HCT116 (cell line): ENCODE measurements at regions not wholly inside any gene's neighbourhood (a gene's known extent, or its start where the extent isn't known, plus 50 kb on each side); places are given as distances from the start of the nearest gene placed in this dataset.

Experiments used
- ATAC-seq: fragments of 200-7000 bp; cut with Tn5 transposase; 2 replicates; pipeline ENCODE4 v1.9.1; 2020; ENCODE audit warnings: mild to moderate bottlenecking, moderate library complexity
- BruUV-seq: library from RNA; stranded (reverse); fragments of 400-500 nt; replicated peaks from 2 replicates; lab custom pipeline; 2021; lab: Mats Ljungman, UMichigan
- CTCF ChIA-PET: fragments of 300-600 bp; sonication (Branson Sonifier 250); formaldehyde crosslinking; loops from one replicate; lab custom pipeline; 2021; ENCODE audit warnings: antibody characterized with exemption; lab: Charles Lee
- POLR2A ChIA-PET: fragments of 300-600, 350-600 bp; sonication (Branson Sonifier 250); formaldehyde crosslinking; loops from one replicate; lab custom pipeline; 2021; ENCODE audit warnings: antibody characterized with exemption; lab: Charles Lee
- RAD21 ChIA-PET, 2 experiments: fragments of 300-600 bp; sonication (Branson Sonifier 250); formaldehyde crosslinking; loops; one replicate each; lab custom pipeline; 2023; ENCODE audit warnings: low total read pairs in 2 of 2; ENCODE audit not compliant: uncharacterized antibody in 2 of 2, unreplicated experiment in 2 of 2, low non-redundant PET in 1 of 2; lab: Charles Lee
- DNase-seq: peaks from one replicate; pipeline ENCODE4 v3.0.0-alpha.2; 2010; ENCODE audit warnings: low read depth, low spot score
- H2AFZ ChIP-seq: fragments of 200-600 bp; shearing (Covaris generic), sonication (generic); 2 replicates; pipeline ENCODE4 v1.6.1; 2017; ENCODE audit warnings: low read depth, mixed run types, mixed read lengths, antibody characterized with exemption, low read length; ENCODE audit not compliant: poor library complexity, severe bottlenecking
- H3K27ac ChIP-seq: 2 replicates; pipeline ENCODE4 v1.5.1; 2012; ENCODE audit warnings: low read depth, low read length
- H3K27me3 ChIP-seq: fragments of 200-600 bp; sonication (generic); 2 replicates; pipeline ENCODE4 v1.6.1; 2016; ENCODE audit warnings: mixed run types, low read length, mixed read lengths; ENCODE audit not compliant: insufficient read depth
- H3K36me3 ChIP-seq, 2 experiments: fragments of 200-500 bp in 1 of 2; fragments of 200-600 bp in 1 of 2; sonication (Bioruptor generic) in 1 of 2; sonication (generic) in 1 of 2; 2 replicates each; pipeline versions ENCODE4 v1.5.1 to v1.6.1; 2014 to 2016; ENCODE audit warnings: low read length in 2 of 2, inconsistent platforms in 1 of 2, mixed read lengths in 1 of 2, mixed run types in 1 of 2; ENCODE audit not compliant: insufficient read depth in 2 of 2, control insufficient read depth in 1 of 2
- H3K4me1 ChIP-seq, 2 experiments: fragments of 200-600 bp in 1 of 2; sonication (generic) in 1 of 2; 2 replicates each; pipeline versions ENCODE4 v1.5.1 to v1.6.1; 2012 to 2017; ENCODE audit warnings: low read length in 2 of 2, inconsistent platforms in 1 of 2, mild to moderate bottlenecking in 1 of 2, mixed read lengths in 1 of 2, mixed run types in 1 of 2, moderate library complexity in 1 of 2; ENCODE audit not compliant: insufficient read depth in 2 of 2, control insufficient read depth in 1 of 2
- H3K4me2 ChIP-seq: fragments of 200-600 bp; sonication (generic); 2 replicates; pipeline ENCODE4 v1.6.1; 2017; ENCODE audit warnings: mixed run types, low read length, mixed read lengths
- H3K4me3 ChIP-seq, 2 experiments: fragments of 200-600 bp in 1 of 2; sonication (generic) in 1 of 2; replicated peaks in 1 of 2; 2 replicates each; pipeline ENCODE4 v1.5.1; 2011 to 2016; ENCODE audit warnings: low read length in 2 of 2, control low read depth in 1 of 2, low read depth in 1 of 2, mild to moderate bottlenecking in 1 of 2, mixed read lengths in 1 of 2, mixed run types in 1 of 2
- H3K79me2 ChIP-seq: fragments of 200-600 bp; sonication (generic); 2 replicates; pipeline ENCODE4 v1.6.1; 2017; ENCODE audit warnings: mild to moderate bottlenecking, mixed run types, low read length, moderate library complexity, mixed read lengths; ENCODE audit not compliant: insufficient read depth
- H3K9ac ChIP-seq: fragments of 200-600 bp; sonication (generic); 2 replicates; pipeline ENCODE4 v1.6.1; 2016; ENCODE audit warnings: low read length, mixed read lengths
- H3K9me2 ChIP-seq: fragments of 200-600 bp; sonication (generic), shearing (Covaris generic); 2 replicates; pipeline ENCODE4 v1.6.1; 2017; ENCODE audit warnings: mixed run types, mild to moderate bottlenecking, moderate library complexity; ENCODE audit not compliant: insufficient read depth
- H3K9me3 ChIP-seq, 2 experiments: fragments of 200-500 bp in 1 of 2; fragments of 200-600 bp in 1 of 2; sonication (Bioruptor generic) in 1 of 2; sonication (generic) in 1 of 2; 2 replicates each; pipeline ENCODE4 v1.6.1; 2014 to 2017; ENCODE audit warnings: low read length in 2 of 2, mixed read lengths in 2 of 2, inconsistent platforms in 1 of 2, low read depth in 1 of 2, mild to moderate bottlenecking in 1 of 2, mixed run types in 1 of 2, moderate library complexity in 1 of 2; ENCODE audit not compliant: control insufficient read depth in 1 of 2, insufficient read depth in 1 of 2
- H4K20me1 ChIP-seq: fragments of 200-600 bp; sonication (generic), shearing (Covaris generic); 2 replicates; pipeline ENCODE4 v1.6.1; 2017; ENCODE audit warnings: mixed run types, mild to moderate bottlenecking, moderate library complexity; ENCODE audit not compliant: insufficient read depth
- ATF3 ChIP-seq: IDR thresholded peaks from 2 replicates; pipeline ENCODE4 v1.6.1; 2012
- CBX3 ChIP-seq: IDR thresholded peaks from 2 replicates; pipeline ENCODE4 v1.6.1; 2012; ENCODE audit warnings: low read depth
- CEBPB ChIP-seq: IDR thresholded peaks from 2 replicates; pipeline ENCODE4 v1.6.1; 2012; ENCODE audit warnings: low read depth
- ELF1 ChIP-seq: IDR thresholded peaks from 2 replicates; pipeline ENCODE4 v1.6.1; 2012; ENCODE audit warnings: low read depth, borderline replicate concordance
- EZH2 ChIP-seq: fragments of 200-600 bp; sonication (generic); IDR thresholded peaks from 2 replicates; pipeline ENCODE4 v1.6.1; 2017; ENCODE audit warnings: antibody characterized with exemption, mixed run types
- EZH2phosphoT487 ChIP-seq: fragments of 200-600 bp; IDR thresholded peaks from 2 replicates; pipeline ENCODE4 v1.6.1; 2018; ENCODE audit warnings: antibody characterized with exemption, borderline replicate concordance
- FOSL1 ChIP-seq: IDR thresholded peaks from 2 replicates; pipeline ENCODE4 v1.6.1; 2012; ENCODE audit warnings: low read depth
- JUND ChIP-seq: IDR thresholded peaks from 2 replicates; pipeline ENCODE4 v1.6.1; 2012
- POLR2A ChIP-seq: IDR thresholded peaks from 2 replicates; pipeline ENCODE4 v1.7.0; 2011; ENCODE audit warnings: borderline replicate concordance; ENCODE audit not compliant: insufficient read depth, insufficient read length; ENCODE audit errors: extremely low read depth
- POLR2AphosphoS5 ChIP-seq: IDR thresholded peaks from 2 replicates; pipeline ENCODE4 v1.6.1; 2011; ENCODE audit warnings: mild to moderate bottlenecking, low read depth, low read length, moderate library complexity
- RAD21 ChIP-seq: IDR thresholded peaks from 2 replicates; pipeline ENCODE4 v1.6.1; 2012; ENCODE audit warnings: low read depth, mild to moderate bottlenecking
- SIN3A ChIP-seq: IDR thresholded peaks from 2 replicates; pipeline ENCODE4 v1.6.1; 2012; ENCODE audit warnings: low read depth
- SP1 ChIP-seq: IDR thresholded peaks from 2 replicates; pipeline ENCODE4 v1.6.1; 2012; ENCODE audit warnings: low read depth
- SRF ChIP-seq: IDR thresholded peaks from 2 replicates; pipeline ENCODE4 v1.6.1; 2012; ENCODE audit warnings: low read depth
- TCF7L2 ChIP-seq: IDR thresholded peaks from 2 replicates; pipeline ENCODE4 v1.7.0; 2011; ENCODE audit warnings: borderline replicate concordance, inconsistent platforms; ENCODE audit not compliant: insufficient read depth, insufficient read length; ENCODE audit errors: extremely low read depth
- YY1 ChIP-seq: IDR thresholded peaks from 2 replicates; pipeline ENCODE4 v1.6.1; 2011; ENCODE audit warnings: low read length, low read depth, moderate library complexity, mild to moderate bottlenecking; ENCODE audit not compliant: insufficient replicate concordance; ENCODE audit errors: extremely low read depth
- ZFX ChIP-seq: fragments of 450-650 bp; IDR thresholded peaks from 2 replicates; pipeline ENCODE4 v1.6.1; 2017
- ZNF274 ChIP-seq: fragments of 200-500 bp; sonication (Bioruptor generic); IDR thresholded peaks from 2 replicates; pipeline ENCODE4 v1.6.1; 2014; ENCODE audit warnings: mild to moderate bottlenecking, low read depth, low read length, inconsistent platforms
- intact Hi-C: fragments of 100-400 bp; cut with micrococcal nuclease; formaldehyde crosslinking; loops from 2 replicates; pipeline ENCODE4 v1.10.0; 2022
- TF ChIP-seq, protein P1 (sequence below): IDR thresholded peaks from 2 replicates; pipeline ENCODE4 v1.6.1; 2012
- TF ChIP-seq, protein P2 (sequence below): IDR thresholded peaks from 2 replicates; pipeline ENCODE4 v1.6.1; 2011; ENCODE audit warnings: mild to moderate bottlenecking, low read length, moderate library complexity; ENCODE audit not compliant: insufficient replicate concordance; ENCODE audit errors: extremely low read depth
- TF ChIP-seq, protein P3 (sequence below): IDR thresholded peaks from 2 replicates; pipeline ENCODE4 v1.6.1; 2012; ENCODE audit warnings: low read depth

- ATAC-seq (peak; percentile 62), DNase-seq (peak; percentile 71)
- H2AFZ ChIP-seq, result peak overlapping the region; percentile 99
- no TSS peak for BruUV-seq
- no peaks in the 10 kb centered on the region for H3K36me3 ChIP-seq
- RAD21 ChIA-PET, result interaction anchor here (1.0 to 1.4 kb wide), 3 partner anchors 84 to 87 kb away, joined by 4 to 15 read pairs (median 6); no protein-coding TSS in a partner anchor
- no peaks in the 10 kb centered on the region for H3K27me3 ChIP-seq
- CTCF ChIA-PET, result interaction anchor here (0.7 to 4.9 kb wide), 10 partner anchors 9 to 1019 kb away, joined by 3 to 68 read pairs (median 4); no protein-coding TSS in a partner anchor
- H4K20me1 ChIP-seq, result no peaks in the 10 kb centered on the region
- no peaks in the 10 kb centered on the region for H3K79me2 ChIP-seq
- peak overlapping the region; percentile 21 for H3K9ac ChIP-seq
- peaks cover 32 to 50% of the 10 kb centered on the region in 2 experiments for H3K4me1 ChIP-seq
- H3K4me3 ChIP-seq, result peak overlapping the region in 1 of 2 experiments; percentile 41; a peak in 1 of 4 replicates
- POLR2A ChIA-PET, result interaction anchor here (1.9 kb wide), 1 partner anchor 84 kb away, joined by 8 read pairs; no protein-coding TSS in a partner anchor
- intact Hi-C loops, result loop anchor here (1.0 to 10.0 kb wide), 5 partner anchors 67 to 1019 kb away; partner anchors contain the start of gene ARID5B
- H3K27ac ChIP-seq, result peak overlapping the region; percentile 85; the same call in 1 of the 2 replicates
- peak overlapping the region; percentile 66 for H3K4me2 ChIP-seq
- H3K9me3 ChIP-seq, result no peaks in the 10 kb centered on the region
- H3K9me2 ChIP-seq, result no peaks in the 10 kb centered on the region
- TF ChIP-seq, protein P1, sequence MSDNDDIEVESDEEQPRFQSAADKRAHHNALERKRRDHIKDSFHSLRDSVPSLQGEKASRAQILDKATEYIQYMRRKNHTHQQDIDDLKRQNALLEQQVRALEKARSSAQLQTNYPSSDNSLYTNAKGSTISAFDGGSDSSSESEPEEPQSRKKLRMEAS, result no peak
- TF ChIP-seq ZFX (peak; percentile 57; the same call in 1 of the 2 replicates), RAD21 (peak; percentile 80), POLR2AphosphoS5 (no peak), EZH2phosphoT487 (no peak), JUND (peak; percentile 72), SRF (no peak), TCF7L2 (peak; percentile 62), FOSL1 (peak; percentile 61; the same call in 1 of the 2 replicates), SIN3A (no peak), POLR2A (no peak), CBX3 (peak; percentile 9), ATF3 (no peak), EZH2 (no peak), SP1 (peak; percentile 55), YY1 (peak; percentile 10), ELF1 (0 out of 2 replicates have a peak, but pooled peaks have one; percentile 10), CEBPB (no peak), ZNF274 (no peak)
- TF ChIP-seq, protein P2, sequence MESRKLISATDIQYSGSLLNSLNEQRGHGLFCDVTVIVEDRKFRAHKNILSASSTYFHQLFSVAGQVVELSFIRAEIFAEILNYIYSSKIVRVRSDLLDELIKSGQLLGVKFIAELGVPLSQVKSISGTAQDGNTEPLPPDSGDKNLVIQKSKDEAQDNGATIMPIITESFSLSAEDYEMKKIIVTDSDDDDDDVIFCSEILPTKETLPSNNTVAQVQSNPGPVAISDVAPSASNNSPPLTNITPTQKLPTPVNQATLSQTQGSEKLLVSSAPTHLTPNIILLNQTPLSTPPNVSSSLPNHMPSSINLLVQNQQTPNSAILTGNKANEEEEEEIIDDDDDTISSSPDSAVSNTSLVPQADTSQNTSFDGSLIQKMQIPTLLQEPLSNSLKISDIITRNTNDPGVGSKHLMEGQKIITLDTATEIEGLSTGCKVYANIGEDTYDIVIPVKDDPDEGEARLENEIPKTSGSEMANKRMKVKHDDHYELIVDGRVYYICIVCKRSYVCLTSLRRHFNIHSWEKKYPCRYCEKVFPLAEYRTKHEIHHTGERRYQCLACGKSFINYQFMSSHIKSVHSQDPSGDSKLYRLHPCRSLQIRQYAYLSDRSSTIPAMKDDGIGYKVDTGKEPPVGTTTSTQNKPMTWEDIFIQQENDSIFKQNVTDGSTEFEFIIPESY, result no peak
- TF ChIP-seq, protein P3, sequence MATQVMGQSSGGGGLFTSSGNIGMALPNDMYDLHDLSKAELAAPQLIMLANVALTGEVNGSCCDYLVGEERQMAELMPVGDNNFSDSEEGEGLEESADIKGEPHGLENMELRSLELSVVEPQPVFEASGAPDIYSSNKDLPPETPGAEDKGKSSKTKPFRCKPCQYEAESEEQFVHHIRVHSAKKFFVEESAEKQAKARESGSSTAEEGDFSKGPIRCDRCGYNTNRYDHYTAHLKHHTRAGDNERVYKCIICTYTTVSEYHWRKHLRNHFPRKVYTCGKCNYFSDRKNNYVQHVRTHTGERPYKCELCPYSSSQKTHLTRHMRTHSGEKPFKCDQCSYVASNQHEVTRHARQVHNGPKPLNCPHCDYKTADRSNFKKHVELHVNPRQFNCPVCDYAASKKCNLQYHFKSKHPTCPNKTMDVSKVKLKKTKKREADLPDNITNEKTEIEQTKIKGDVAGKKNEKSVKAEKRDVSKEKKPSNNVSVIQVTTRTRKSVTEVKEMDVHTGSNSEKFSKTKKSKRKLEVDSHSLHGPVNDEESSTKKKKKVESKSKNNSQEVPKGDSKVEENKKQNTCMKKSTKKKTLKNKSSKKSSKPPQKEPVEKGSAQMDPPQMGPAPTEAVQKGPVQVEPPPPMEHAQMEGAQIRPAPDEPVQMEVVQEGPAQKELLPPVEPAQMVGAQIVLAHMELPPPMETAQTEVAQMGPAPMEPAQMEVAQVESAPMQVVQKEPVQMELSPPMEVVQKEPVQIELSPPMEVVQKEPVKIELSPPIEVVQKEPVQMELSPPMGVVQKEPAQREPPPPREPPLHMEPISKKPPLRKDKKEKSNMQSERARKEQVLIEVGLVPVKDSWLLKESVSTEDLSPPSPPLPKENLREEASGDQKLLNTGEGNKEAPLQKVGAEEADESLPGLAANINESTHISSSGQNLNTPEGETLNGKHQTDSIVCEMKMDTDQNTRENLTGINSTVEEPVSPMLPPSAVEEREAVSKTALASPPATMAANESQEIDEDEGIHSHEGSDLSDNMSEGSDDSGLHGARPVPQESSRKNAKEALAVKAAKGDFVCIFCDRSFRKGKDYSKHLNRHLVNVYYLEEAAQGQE, result no peak
These were observed 66.2 kb upstream of the ARID5B start for GRCh38 chr10:61835069-61835945.
